Cerebellar cortex (tissue), 1 donor: ENCODE measurements at regions not wholly inside any gene's neighbourhood (a gene's known extent, or its start where the extent isn't known, plus 50 kb on each side); places are given as distances from the start of the nearest gene placed in this dataset.
A peak's percentile ranks its signal among the peaks of the same experiment; 100 is the strongest.

ENCODE experiments used
- DNase-seq: peaks from one replicate; pipeline ENCODE4 v3.0.0-alpha.2; 2015; ENCODE audit warnings: low spot score

- no peak for DNase-seq
Measured at GRCh38 chr9:73558471-73558870, 406.8 kb downstream of the ANXA1 start.

- no peak for DNase-seq
Measured at GRCh38 chr9:73565026-73565425, 413.4 kb downstream of the ANXA1 start.

GRCh38 chr9:73565833-73566465 is 414.3 kb downstream of the ANXA1 start:
- peak; percentile 33 for DNase-seq

- no peak for DNase-seq
Measured at GRCh38 chr9:73566627-73567026, 415.0 kb downstream of the ANXA1 start.

GRCh38 chr9:73573235-73573634 is 421.6 kb downstream of the ANXA1 start:
- peak; percentile 83 for DNase-seq

- DNase-seq = peak; percentile 75
Measured at GRCh38 chr9:73575101-73576060, 423.7 kb downstream of the ANXA1 start.

GRCh38 chr9:73577848-73578247 is 426.2 kb downstream of the ANXA1 start:
- DNase-seq = peak; percentile 65

- DNase-seq = no peak
Measured at GRCh38 chr9:73579823-73580222, 428.2 kb downstream of the ANXA1 start.

GRCh38 chr9:73583576-73583975 is 431.9 kb downstream of the ANXA1 start:
- DNase-seq = no peak

GRCh38 chr9:73595036-73595545 is 443.4 kb downstream of the ANXA1 start:
- DNase-seq = no peak

GRCh38 chr9:73596321-73596720 is 444.7 kb downstream of the ANXA1 start:
- no peak for DNase-seq

- DNase-seq = no peak
Measured at GRCh38 chr9:73597039-73597438, 445.4 kb downstream of the ANXA1 start.

GRCh38 chr9:73597771-73598170 is 446.1 kb downstream of the ANXA1 start:
- DNase-seq = no peak

- no peak for DNase-seq
Measured at GRCh38 chr9:73609381-73609780, 457.7 kb downstream of the ANXA1 start.

GRCh38 chr9:73611032-73611431 is 459.4 kb downstream of the ANXA1 start:
- no peak for DNase-seq

GRCh38 chr9:73613092-73613701 is 461.5 kb downstream of the ANXA1 start:
- DNase-seq = no peak

- no peak for DNase-seq
Measured at GRCh38 chr9:73615557-73615956, 463.9 kb downstream of the ANXA1 start.

GRCh38 chr9:73617586-73617985 is 465.9 kb downstream of the ANXA1 start:
- DNase-seq = no peak

- no peak for DNase-seq
Measured at GRCh38 chr9:73640971-73641370, 489.3 kb downstream of the ANXA1 start.

- DNase-seq = no peak
Measured at GRCh38 chr9:73643379-73644013, 491.8 kb downstream of the ANXA1 start.

GRCh38 chr9:73647560-73647959 is 495.9 kb downstream of the ANXA1 start:
- no peak for DNase-seq

- DNase-seq = no peak
Measured at GRCh38 chr9:73649552-73649951, 497.9 kb downstream of the ANXA1 start.
